ENCODE measurements at regions not wholly inside any gene's neighbourhood (a gene's known extent, or its start where the extent isn't known, plus 50 kb on each side); places are given as distances from the start of the nearest gene placed in this dataset.

GRCh38 chr3:72591522-72592421, 256.5 kb downstream of the SHQ1 start:
- no peak for DNase-seq (ENCODE audit: low spot score)

- no peak for DNase-seq (ENCODE audit: low spot score)
Observed at GRCh38 chr3:72590732-72591221, 257.5 kb downstream of the SHQ1 start.

GRCh38 chr3:72587282-72587681, 261.0 kb downstream of the SHQ1 start:
- no peak for DNase-seq (ENCODE audit: low spot score)

GRCh38 chr3:72586694-72587093, 261.6 kb downstream of the SHQ1 start:
- DNase-seq (ENCODE audit: low spot score): no peak

- no peak for DNase-seq (ENCODE audit: low spot score)
Observed at GRCh38 chr3:72585966-72586365, 262.3 kb downstream of the SHQ1 start.

- no peak for DNase-seq (ENCODE audit: low spot score)
Observed at GRCh38 chr3:72584262-72584661, 264.0 kb downstream of the SHQ1 start.

- no peak for DNase-seq (ENCODE audit: low spot score)
Observed at GRCh38 chr3:72582963-72583362, 265.3 kb downstream of the SHQ1 start.

- no peak for DNase-seq (ENCODE audit: low spot score)
Observed at GRCh38 chr3:72582211-72582878, 265.9 kb downstream of the SHQ1 start.

- DNase-seq (ENCODE audit: low spot score): no peak
Observed at GRCh38 chr3:72580900-72581299, 267.3 kb downstream of the SHQ1 start.

GRCh38 chr3:72580246-72580756, 267.9 kb downstream of the SHQ1 start:
- no peak for DNase-seq (ENCODE audit: low spot score)

- no peak for DNase-seq (ENCODE audit: low spot score)
Observed at GRCh38 chr3:72579581-72580245, 268.5 kb downstream of the SHQ1 start.

GRCh38 chr3:72579191-72579580, 269.1 kb downstream of the SHQ1 start:
- DNase-seq (ENCODE audit: low spot score): no peak

GRCh38 chr3:72577190-72577589, 271.1 kb downstream of the SHQ1 start:
- no peak for DNase-seq (ENCODE audit: low spot score)

GRCh38 chr3:72576563-72576962, 271.7 kb downstream of the SHQ1 start:
- DNase-seq (ENCODE audit: low spot score): no peak

- no peak for DNase-seq (ENCODE audit: low spot score)
Observed at GRCh38 chr3:72574144-72574543, 274.1 kb downstream of the SHQ1 start.

- no peak for DNase-seq (ENCODE audit: low spot score)
Observed at GRCh38 chr3:72573051-72573450, 275.2 kb downstream of the SHQ1 start.

- no peak for DNase-seq (ENCODE audit: low spot score)
Observed at GRCh38 chr3:72572489-72573007, 275.7 kb downstream of the SHQ1 start.

- no peak for DNase-seq (ENCODE audit: low spot score)
Observed at GRCh38 chr3:72571638-72572114, 276.6 kb downstream of the SHQ1 start.

GRCh38 chr3:72571052-72571451, 277.2 kb downstream of the SHQ1 start:
- DNase-seq (ENCODE audit: low spot score): no peak

GRCh38 chr3:72569754-72570440, 278.3 kb downstream of the SHQ1 start:
- DNase-seq (ENCODE audit: low spot score): no peak

GRCh38 chr3:72568083-72568482, 280.2 kb downstream of the SHQ1 start:
- no peak for DNase-seq (ENCODE audit: low spot score)

Measured in pons (tissue), 1 donor.